PC-3 (cell line): ENCODE measurements at regions not wholly inside any gene's neighbourhood (a gene's known extent, or its start where the extent isn't known, plus 50 kb on each side); places are given as distances from the start of the nearest gene placed in this dataset.

ENCODE experiments used
- EZH2phosphoT487 ChIP-seq: fragments of 300-600 bp; sonication (generic); IDR thresholded peaks from 2 replicates; pipeline ENCODE4 v1.6.1; 2018; ENCODE audit warnings: mild to moderate bottlenecking, antibody characterized with exemption, low read length, borderline replicate concordance
- TF ChIP-seq, protein P1 (sequence below): fragments of 300-600 bp; sonication (generic); conservative IDR thresholded peaks from 2 replicates; pipeline ENCODE4 v1.5.1; 2017; ENCODE audit warnings: antibody characterized with exemption, low read depth, mild to moderate bottlenecking, low read length

DNA sequence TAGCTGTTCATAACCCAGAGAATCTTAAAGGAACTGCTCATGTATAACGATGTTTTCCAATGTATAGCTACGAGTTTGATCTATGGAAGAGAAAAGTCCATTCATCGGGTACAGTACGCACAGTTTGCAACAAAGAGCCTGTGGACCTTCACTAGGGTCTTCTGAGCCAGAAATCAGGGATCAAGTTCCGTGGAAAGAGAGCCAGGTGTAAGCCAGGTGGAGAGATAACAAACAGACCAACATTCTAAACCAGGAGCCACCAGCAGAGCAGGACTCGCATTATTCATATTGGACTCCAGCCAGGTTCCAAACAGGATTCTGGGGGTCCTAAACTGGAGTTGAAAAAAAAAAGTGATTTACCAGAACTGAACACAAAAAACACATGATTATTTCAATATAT is 505.4 kb upstream of the C16orf82 start:
- TF ChIP-seq, protein P1, sequence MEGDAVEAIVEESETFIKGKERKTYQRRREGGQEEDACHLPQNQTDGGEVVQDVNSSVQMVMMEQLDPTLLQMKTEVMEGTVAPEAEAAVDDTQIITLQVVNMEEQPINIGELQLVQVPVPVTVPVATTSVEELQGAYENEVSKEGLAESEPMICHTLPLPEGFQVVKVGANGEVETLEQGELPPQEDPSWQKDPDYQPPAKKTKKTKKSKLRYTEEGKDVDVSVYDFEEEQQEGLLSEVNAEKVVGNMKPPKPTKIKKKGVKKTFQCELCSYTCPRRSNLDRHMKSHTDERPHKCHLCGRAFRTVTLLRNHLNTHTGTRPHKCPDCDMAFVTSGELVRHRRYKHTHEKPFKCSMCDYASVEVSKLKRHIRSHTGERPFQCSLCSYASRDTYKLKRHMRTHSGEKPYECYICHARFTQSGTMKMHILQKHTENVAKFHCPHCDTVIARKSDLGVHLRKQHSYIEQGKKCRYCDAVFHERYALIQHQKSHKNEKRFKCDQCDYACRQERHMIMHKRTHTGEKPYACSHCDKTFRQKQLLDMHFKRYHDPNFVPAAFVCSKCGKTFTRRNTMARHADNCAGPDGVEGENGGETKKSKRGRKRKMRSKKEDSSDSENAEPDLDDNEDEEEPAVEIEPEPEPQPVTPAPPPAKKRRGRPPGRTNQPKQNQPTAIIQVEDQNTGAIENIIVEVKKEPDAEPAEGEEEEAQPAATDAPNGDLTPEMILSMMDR, result no peak
- TF ChIP-seq EZH2phosphoT487, result no peak
